Hematopoietic multipotent progenitor cell treated with erythropoietin and hydrocortisone succinate and interleukin-3 and kit ligand, for 17 days (in vitro differentiated cells): ENCODE measurements at regions not wholly inside any gene's neighbourhood (a gene's known extent, or its start where the extent isn't known, plus 50 kb on each side); places are given as distances from the start of the nearest gene placed in this dataset.

ENCODE experiments used
- DNase-seq: peaks from one replicate; pipeline ENCODE4 v3.0.0-alpha.2; 2015; ENCODE audit warnings: low spot score

- no peak for DNase-seq
Measured at GRCh38 chr18:70666936-70667335, 378.1 kb downstream of the SOCS6 start.

GRCh38 chr18:70663141-70663540 lies 374.3 kb downstream of the SOCS6 start:
- DNase-seq: no peak

GRCh38 chr18:70662588-70662987 lies 373.7 kb downstream of the SOCS6 start:
- no peak for DNase-seq

- no peak for DNase-seq
Measured at GRCh38 chr18:70659036-70659925, 370.4 kb downstream of the SOCS6 start.

DNA sequence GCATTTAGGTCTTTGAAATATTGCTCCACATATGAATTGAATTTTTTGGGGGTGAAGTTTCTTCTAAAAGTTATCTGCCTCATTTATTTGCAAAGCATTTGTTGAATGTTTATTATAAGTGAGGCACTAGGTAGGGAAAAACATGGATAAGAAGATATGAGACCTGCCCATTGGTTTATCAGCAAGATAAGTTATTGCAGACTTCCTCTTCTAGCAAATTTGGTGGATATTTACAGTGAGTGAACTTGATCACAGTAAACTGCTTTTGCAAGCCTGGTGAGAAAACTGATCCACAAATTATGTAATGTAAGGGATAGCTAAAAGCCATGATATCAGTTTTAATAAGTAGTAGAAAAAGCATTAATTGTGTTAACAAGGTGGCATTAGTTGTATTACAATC lies 364.8 kb downstream of the SOCS6 start:
- no peak for DNase-seq

DNA sequence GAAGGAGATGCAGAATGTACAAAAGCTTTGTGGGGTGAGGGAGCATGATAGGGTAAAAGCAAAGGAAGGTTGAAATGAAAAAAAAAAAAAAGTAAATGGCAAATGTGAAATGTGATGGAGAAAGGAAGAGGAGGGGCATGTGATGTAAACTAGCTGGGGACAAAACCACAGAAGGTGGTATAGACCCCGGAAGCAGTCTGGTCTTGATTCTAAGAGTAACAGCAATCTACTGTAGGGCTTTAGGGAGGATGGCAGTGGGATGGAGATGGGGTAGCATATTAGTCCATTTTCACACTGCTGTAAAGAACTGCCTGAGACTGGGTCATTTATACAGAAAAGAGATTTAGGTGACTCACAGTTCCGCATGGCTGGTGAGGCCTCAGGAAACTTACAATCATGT lies 362.0 kb downstream of the SOCS6 start:
- no peak for DNase-seq

DNA sequence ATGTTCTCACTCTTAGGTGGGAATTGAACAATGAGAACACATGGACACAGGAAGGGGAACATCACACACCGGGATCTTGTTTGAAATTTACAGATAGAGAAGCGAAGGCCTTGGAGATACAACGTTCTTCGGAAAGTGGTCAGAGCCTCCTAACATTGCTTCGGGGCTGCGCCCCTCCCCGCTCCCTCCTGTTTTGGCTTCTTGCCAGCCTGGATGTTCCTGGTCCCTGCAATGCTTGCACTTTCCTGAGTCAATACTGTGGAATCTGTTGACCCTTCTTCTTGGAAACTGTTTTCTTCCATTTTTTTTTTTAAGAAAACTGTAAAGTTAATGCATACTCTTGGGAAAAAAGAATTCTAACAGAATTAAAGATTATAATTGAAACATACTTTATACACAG lies 360.8 kb downstream of the SOCS6 start:
- no peak for DNase-seq

GRCh38 chr18:70645971-70646370 lies 357.1 kb downstream of the SOCS6 start:
- no peak for DNase-seq

DNA sequence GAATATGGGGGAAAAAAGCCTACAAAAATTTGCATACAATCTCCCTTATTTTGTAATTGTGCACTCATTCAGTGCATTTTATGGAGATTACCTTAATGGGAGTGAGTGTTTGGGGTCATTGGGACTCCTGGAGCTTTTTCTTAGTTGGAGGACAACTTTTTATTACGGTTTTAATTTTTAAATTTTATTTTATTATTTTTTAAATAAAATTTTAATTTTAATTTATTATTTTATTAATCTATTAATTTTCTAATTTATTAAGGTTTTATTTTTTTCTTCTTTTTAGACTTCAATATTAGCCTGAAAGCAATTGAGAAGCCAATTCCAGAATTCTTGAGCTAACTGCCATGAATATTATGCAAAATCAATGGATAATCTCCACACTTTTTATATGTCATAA lies 355.0 kb downstream of the SOCS6 start:
- DNase-seq: no peak

DNA sequence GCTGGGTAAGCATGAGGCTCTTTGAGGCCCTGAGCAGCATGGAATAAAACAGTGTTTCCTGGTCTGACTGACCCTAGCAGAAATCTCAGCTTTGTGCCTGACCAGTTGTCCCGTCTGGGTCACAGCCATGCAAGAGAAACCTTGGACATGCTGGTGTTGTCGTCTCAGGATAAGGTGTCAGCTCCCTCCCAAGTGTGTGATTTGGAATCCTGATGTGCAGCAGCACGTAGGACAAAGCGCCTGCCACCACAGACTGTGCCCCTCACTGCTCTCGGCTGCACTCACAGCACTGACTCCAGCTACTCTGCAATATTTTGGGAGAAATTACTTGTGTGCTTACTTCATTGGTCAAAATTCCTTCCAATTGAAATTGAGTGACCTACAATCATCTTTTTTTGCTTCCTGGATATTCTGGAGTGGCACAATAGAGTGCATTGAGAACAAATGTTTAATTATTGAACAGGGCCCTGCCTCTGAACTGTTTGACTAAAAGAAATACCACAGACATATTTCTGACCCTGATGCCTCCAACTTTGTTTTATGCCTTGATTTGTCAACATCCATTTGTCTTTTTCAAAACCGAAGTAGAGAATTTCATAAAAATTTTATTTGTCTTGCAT lies 352.4 kb downstream of the SOCS6 start:
- no peak for DNase-seq

GRCh38 chr18:70640336-70640887 lies 351.6 kb downstream of the SOCS6 start:
- DNase-seq: no peak

DNA sequence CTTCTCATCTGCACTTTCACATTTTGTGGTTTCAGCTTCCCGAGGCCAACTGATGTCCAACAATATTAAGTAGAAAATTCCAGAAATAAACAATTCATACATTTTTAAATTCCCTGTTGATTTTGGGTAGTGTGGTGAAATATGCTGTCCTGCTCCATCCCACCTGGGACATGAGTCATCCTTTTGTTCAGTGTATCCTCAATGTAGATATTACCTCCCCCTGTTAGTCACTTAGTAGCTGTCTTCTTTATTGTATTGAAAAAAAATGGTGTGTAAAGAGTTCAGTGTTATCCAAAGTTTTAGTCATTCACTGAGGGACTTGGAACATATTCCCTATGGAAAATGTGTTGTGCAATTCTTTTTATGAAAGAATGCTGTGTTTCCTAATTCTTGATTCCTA lies 348.1 kb downstream of the SOCS6 start:
- no peak for DNase-seq

- DNase-seq: no peak
Measured at GRCh38 chr18:70634576-70635147, 345.8 kb downstream of the SOCS6 start.

DNA sequence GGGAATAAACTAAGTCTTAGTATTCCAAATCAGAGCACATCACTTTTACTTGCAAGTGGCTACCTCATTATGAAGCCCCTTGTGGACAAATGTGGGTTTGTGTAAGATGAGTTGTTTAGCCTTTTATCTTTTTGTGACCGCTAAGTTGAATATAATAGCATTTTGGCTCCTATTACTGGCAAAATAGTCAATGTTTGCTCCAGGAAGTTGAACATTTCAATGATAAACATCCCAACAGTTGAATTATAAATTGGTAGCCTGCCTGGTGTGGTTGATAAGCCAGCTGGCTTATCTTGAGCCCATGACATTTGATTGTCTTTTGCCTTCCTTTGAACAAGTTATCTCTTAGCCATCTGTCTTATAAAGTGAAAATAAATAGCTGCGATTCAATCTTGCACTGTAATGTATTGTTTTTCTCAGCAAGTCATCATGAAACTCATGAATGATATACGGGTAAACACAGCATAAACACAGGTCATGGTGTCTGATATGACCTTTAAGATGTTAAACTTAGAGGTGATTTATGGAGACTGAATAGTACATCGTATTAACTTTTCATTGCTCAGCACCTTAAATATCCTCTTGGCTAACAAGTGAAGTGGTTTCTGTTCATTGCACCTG lies 338.4 kb downstream of the SOCS6 start:
- no peak for DNase-seq

DNA sequence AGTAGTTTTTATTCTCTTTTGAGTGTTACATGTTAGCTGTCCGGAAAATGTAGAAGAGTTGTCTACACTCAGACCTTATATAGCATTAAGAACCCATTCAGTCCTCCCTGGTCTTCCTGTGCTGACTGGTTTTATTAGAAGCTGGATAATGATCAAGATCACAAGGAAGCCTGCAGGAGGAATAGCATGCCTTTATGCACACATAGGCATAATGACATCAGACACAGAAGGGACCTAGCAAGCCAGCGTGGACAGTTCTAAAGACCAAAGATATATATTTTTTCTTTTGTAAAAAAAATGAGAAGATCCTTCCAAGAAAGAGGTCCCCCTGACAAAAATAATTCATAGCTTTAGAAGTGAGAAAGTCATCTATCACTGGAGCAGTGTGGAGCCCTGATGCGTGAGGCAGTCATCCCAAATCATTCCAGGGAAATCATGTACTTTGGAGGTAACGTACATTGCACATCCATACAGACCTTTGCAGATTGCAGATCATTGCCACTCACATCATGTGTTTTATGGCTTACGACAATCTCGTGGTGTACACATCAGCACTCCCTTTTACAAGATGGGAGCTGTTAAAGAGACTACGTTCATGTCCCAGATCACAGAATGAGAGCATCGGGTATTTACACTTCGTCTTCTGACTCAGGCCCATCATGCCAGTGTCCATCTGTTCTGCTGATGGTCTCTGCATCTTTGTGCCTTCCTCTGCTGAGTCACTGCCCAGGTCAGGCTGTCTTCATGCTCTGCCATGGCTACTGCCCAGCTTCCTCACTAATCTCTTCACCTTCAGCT lies 334.0 kb downstream of the SOCS6 start:
- DNase-seq: no peak

DNA sequence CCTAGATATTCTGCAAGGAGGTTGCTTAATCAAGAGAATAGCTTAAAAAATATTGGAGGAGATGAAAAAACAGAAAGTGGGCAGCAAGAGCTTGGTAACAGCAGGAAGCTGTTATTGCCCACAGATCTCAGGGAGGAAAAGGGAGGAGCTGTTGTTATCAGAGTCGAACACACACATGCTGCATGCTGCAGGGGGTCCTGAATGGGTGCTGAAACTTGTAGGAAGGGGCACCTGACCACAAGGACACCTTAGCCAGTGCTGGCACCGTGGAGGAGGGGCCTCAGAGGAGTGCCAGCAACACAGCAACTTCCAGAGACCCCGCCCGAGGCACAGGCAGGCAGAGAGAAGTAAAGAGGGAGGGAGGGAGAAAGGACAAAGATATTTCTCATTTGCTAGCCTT lies 332.9 kb downstream of the SOCS6 start:
- DNase-seq: no peak

GRCh38 chr18:70620837-70621612 lies 332.2 kb downstream of the SOCS6 start:
- DNase-seq: no peak

GRCh38 chr18:70617020-70617763 lies 328.3 kb downstream of the SOCS6 start:
- DNase-seq: no peak

- no peak for DNase-seq
Measured at GRCh38 chr18:70600225-70600925, 311.5 kb downstream of the SOCS6 start.

GRCh38 chr18:70598406-70598805 lies 309.6 kb downstream of the SOCS6 start:
- DNase-seq: no peak
